CD4-positive, alpha-beta T cell treated with Interleukin-12 subunit alpha and Interleukin-12 subunit beta, for 1 hour (primary cell): ENCODE measurements at regions not wholly inside any gene's neighbourhood (a gene's known extent, or its start where the extent isn't known, plus 50 kb on each side); places are given as distances from the start of the nearest gene placed in this dataset.

Source experiments
- DNase-seq: peaks from one replicate; pipeline ENCODE4 v3.0.0-alpha.2; 2020

GRCh38 chr2:137729305-137729704 lies 235.0 kb upstream of the HNMT start:
- no peak for DNase-seq

- no peak for DNase-seq
These were observed 226.7 kb upstream of the HNMT start for GRCh38 chr2:137737559-137737958.

- DNase-seq: no peak
These were observed 222.4 kb upstream of the HNMT start for GRCh38 chr2:137741784-137742362.

- no peak for DNase-seq
These were observed 216.8 kb upstream of the HNMT start for GRCh38 chr2:137747509-137747908.

- no peak for DNase-seq
These were observed 215.7 kb upstream of the HNMT start for GRCh38 chr2:137748533-137748932.

GRCh38 chr2:137764646-137765045 lies 199.6 kb upstream of the HNMT start:
- DNase-seq: no peak

- no peak for DNase-seq
These were observed 194.9 kb upstream of the HNMT start for GRCh38 chr2:137769406-137769805.

- no peak for DNase-seq
These were observed 194.1 kb upstream of the HNMT start for GRCh38 chr2:137770166-137770565.

GRCh38 chr2:137771064-137771463 lies 193.2 kb upstream of the HNMT start:
- no peak for DNase-seq

- DNase-seq: no peak
These were observed 191.8 kb upstream of the HNMT start for GRCh38 chr2:137772451-137772850.

- DNase-seq: no peak
These were observed 188.7 kb upstream of the HNMT start for GRCh38 chr2:137775529-137775928.

- no peak for DNase-seq
These were observed 187.6 kb upstream of the HNMT start for GRCh38 chr2:137776697-137777096.

- no peak for DNase-seq
These were observed 166.6 kb upstream of the HNMT start for GRCh38 chr2:137797641-137798040.

GRCh38 chr2:137799600-137799999 lies 164.7 kb upstream of the HNMT start:
- no peak for DNase-seq

- DNase-seq: no peak
These were observed 163.9 kb upstream of the HNMT start for GRCh38 chr2:137800386-137800785.

GRCh38 chr2:137801228-137801627 lies 163.0 kb upstream of the HNMT start:
- no peak for DNase-seq

- DNase-seq: no peak
These were observed 162.2 kb upstream of the HNMT start for GRCh38 chr2:137802038-137802437.

GRCh38 chr2:137806068-137806805 lies 158.0 kb upstream of the HNMT start:
- no peak for DNase-seq

- DNase-seq: no peak
These were observed 155.0 kb upstream of the HNMT start for GRCh38 chr2:137809252-137809651.

- no peak for DNase-seq
These were observed 154.4 kb upstream of the HNMT start for GRCh38 chr2:137809837-137810236.

GRCh38 chr2:137812517-137812916 lies 151.8 kb upstream of the HNMT start:
- no peak for DNase-seq

- no peak for DNase-seq
These were observed 151.1 kb upstream of the HNMT start for GRCh38 chr2:137813176-137813575.

- DNase-seq: no peak
These were observed 147.2 kb upstream of the HNMT start for GRCh38 chr2:137817058-137817457.

GRCh38 chr2:137823196-137823595 lies 141.1 kb upstream of the HNMT start:
- DNase-seq: no peak

- no peak for DNase-seq
These were observed 139.8 kb upstream of the HNMT start for GRCh38 chr2:137824501-137824900.
